Nephron (organoid): ENCODE measurements at regions not wholly inside any gene's neighbourhood (a gene's known extent, or its start where the extent isn't known, plus 50 kb on each side); places are given as distances from the start of the nearest gene placed in this dataset.

Source experiments
- H3K27ac Mint-ChIP-seq, 3 experiments: 2 replicates each; pipeline ENCODE4 v1.8.0; 2020; ENCODE audit warnings: mixed read lengths in 3 of 3, mild to moderate bottlenecking in 2 of 3, moderate library complexity in 1 of 3
- H3K27me3 Mint-ChIP-seq: 2 replicates; pipeline ENCODE4 v1.8.0; 2021; ENCODE audit warnings: low read depth, mild to moderate bottlenecking, moderate library complexity, mixed read lengths
- H3K36me3 Mint-ChIP-seq: 2 replicates; pipeline ENCODE4 v1.8.0; 2020; ENCODE audit warnings: low read depth, mixed read lengths
- H3K4me1 Mint-ChIP-seq: 2 replicates; pipeline ENCODE4 v1.8.0; 2020; ENCODE audit warnings: mixed read lengths
- H3K4me3 Mint-ChIP-seq, 3 experiments: 2 replicates each; pipeline ENCODE4 v1.8.0; 2020; ENCODE audit warnings: mild to moderate bottlenecking in 3 of 3, mixed read lengths in 3 of 3, moderate library complexity in 2 of 3
- H3K9me3 Mint-ChIP-seq: 2 replicates; pipeline ENCODE4 v1.8.0; 2020; ENCODE audit warnings: mixed read lengths
- CTCF ChIP-seq, 3 experiments: fragments of 200-600 bp; sonication (generic); IDR thresholded peaks; one replicate each; pipeline ENCODE4 v1.5.0; 2021; ENCODE audit warnings: antibody characterized with exemption in 3 of 3; ENCODE audit not compliant: unreplicated experiment in 3 of 3

DNA sequence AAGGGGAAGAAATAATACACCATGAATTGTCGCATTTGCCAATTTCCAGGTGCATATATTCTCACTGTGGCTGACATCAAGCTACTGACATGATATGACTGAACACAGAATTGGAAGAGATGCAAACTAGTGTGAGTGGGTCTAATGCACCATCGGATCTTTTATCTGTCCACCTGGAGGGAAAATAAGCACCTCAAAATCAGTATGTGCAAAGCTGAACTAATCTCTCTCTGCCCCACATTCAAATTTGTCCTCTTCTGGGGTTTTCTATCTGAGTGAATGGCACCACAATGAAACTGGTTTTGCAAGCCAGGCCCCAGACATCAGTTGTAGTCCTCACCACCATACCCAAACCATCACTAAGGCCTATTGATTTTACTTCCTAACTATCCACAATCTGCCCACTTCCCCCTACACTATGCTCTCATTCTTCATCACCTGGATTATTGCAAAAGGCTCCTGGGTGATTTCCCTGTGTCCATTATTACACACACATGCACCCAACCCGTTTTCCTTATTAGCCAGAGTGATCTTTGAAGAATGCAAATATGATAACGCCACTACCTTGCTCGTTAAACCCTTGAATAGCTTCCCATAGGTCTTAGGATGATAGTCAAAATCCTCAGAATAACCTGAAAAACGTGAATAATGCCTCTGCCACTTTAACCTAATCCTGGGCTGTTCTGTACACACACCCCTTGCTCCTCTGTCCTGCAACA is 159.0 kb upstream of the GMDS start:
- peaks cover 3% of the 10 kb centered on the region for H3K27me3 Mint-ChIP-seq
- no peak overlapping the region for H3K4me3 Mint-ChIP-seq
- no peak for TF ChIP-seq CTCF (IDR thresholded peaks at IDR 0.05; ENCODE audit: unreplicated experiment in 3 of 3)
- no peak overlapping the region for H3K27ac Mint-ChIP-seq
- no peaks in the 10 kb centered on the region for H3K4me1 Mint-ChIP-seq
- H3K36me3 Mint-ChIP-seq = peaks cover 45% of the 10 kb centered on the region
- H3K9me3 Mint-ChIP-seq = peaks cover 26% of the 10 kb centered on the region

DNA sequence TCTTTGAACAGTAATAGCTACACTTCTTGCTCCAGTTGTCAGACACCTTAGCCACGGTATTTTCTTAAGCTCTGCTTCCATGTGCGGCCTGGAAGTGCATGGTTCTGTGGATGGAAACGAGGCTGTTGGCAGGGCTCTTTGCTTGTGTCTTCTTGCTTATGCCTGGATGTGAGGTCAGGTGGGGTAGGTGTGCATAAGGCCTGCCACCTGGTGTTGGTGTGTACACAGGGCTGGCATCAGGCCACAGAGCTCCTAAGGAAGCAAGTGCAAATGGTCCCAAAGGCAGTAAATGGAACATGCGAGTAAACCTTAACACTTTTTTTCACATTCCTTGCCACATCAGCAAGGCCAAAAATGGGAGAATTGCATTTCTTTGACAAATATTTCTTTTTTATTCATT is 158.1 kb upstream of the GMDS start:
- Mint-ChIP-seq H3K4me3 (no peak overlapping the region), H3K27me3 (peaks cover 3% of the 10 kb centered on the region), H3K36me3 (peaks cover 48% of the 10 kb centered on the region), H3K9me3 (peaks cover 26% of the 10 kb centered on the region), H3K27ac (no peak overlapping the region), H3K4me1 (no peaks in the 10 kb centered on the region)
- TF ChIP-seq CTCF (IDR thresholded peaks at IDR 0.05; ENCODE audit: unreplicated experiment in 3 of 3) = no peak

- no peak overlapping the region for H3K4me3 Mint-ChIP-seq
- H3K36me3 Mint-ChIP-seq = peaks cover 35% of the 10 kb centered on the region
- peaks cover 18% of the 10 kb centered on the region for H3K9me3 Mint-ChIP-seq
- peaks cover 6% of the 10 kb centered on the region for H3K27me3 Mint-ChIP-seq
- peaks cover 17% of the 10 kb centered on the region for H3K4me1 Mint-ChIP-seq
- no peak overlapping the region for H3K27ac Mint-ChIP-seq
- TF ChIP-seq CTCF (IDR thresholded peaks at IDR 0.05; ENCODE audit: unreplicated experiment in 3 of 3) = no peak
Measured at GRCh38 chr6:2396846-2397630, 151.6 kb upstream of the GMDS start.

DNA sequence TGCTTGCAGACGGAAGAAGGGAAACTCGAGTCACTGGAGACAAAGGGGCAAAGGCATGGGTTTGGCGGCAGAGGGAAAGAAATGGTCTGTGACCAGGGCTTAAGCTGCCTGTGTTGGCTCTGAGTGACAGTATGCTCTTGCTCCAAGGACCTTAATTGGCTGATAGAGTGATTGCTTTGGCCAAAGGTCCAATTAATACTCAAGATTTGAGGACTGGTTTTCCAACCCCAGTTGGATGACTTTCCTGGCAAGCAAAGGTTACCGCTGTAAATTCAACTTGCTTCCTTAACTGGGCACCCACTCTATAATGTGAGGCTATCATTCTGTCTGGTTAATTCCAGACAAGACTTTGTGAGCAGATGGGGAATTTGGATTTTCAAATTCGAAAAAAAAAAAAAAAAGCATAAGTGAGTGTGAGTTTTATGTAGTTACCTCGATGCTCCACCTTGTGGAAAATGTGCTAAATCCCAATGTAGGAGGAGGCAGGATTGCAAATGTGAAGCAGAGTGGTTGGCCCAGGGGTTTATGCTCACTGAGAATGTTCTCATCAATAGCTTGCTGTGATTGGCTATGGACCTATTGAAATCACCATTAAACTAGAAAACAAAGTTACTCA is 150.7 kb upstream of the GMDS start:
- H3K4me3 Mint-ChIP-seq = no peak overlapping the region
- no peak for TF ChIP-seq CTCF (IDR thresholded peaks at IDR 0.05; ENCODE audit: unreplicated experiment in 3 of 3)
- peaks cover 4% of the 10 kb centered on the region for H3K27me3 Mint-ChIP-seq
- H3K36me3 Mint-ChIP-seq = peaks cover 31% of the 10 kb centered on the region
- H3K4me1 Mint-ChIP-seq = peaks cover 17% of the 10 kb centered on the region
- no peak overlapping the region for H3K27ac Mint-ChIP-seq
- peaks cover 13% of the 10 kb centered on the region for H3K9me3 Mint-ChIP-seq

- no peak for TF ChIP-seq CTCF (IDR thresholded peaks at IDR 0.05; ENCODE audit: unreplicated experiment in 3 of 3)
- Mint-ChIP-seq H3K4me1 (no peaks in the 10 kb centered on the region), H3K36me3 (peaks cover 4% of the 10 kb centered on the region), H3K9me3 (peaks cover 5% of the 10 kb centered on the region), H3K4me3 (no peak overlapping the region), H3K27me3 (no peaks in the 10 kb centered on the region), H3K27ac (no peak overlapping the region)
Measured at GRCh38 chr6:2388554-2389324, 143.3 kb upstream of the GMDS start.
